SU-DHL-6 (cell line): ENCODE measurements at regions not wholly inside any gene's neighbourhood (a gene's known extent, or its start where the extent isn't known, plus 50 kb on each side); places are given as distances from the start of the nearest gene placed in this dataset.

Experiments
- H2AFZ ChIP-seq: fragments of 200-600 bp; sonication (generic); 2 replicates; pipeline ENCODE4 v1.6.1; 2014; ENCODE audit warnings: low read depth, mild to moderate bottlenecking, moderate library complexity, mixed read lengths, antibody characterized with exemption, low read length; ENCODE audit not compliant: severe bottlenecking
- H3F3A ChIP-seq: fragments of 200-600 bp; shearing (Covaris generic); 2 replicates; pipeline ENCODE4 v1.6.0; 2016; ENCODE audit warnings: antibody characterized with exemption, mild to moderate bottlenecking; ENCODE audit not compliant: insufficient read depth
- H3K27ac ChIP-seq: fragments of 200-600 bp; sonication (generic); 2 replicates; pipeline ENCODE4 v1.5.1; 2016; ENCODE audit warnings: low read depth, mild to moderate bottlenecking, low read length, moderate library complexity, mixed read lengths
- H3K27me3 ChIP-seq: fragments of 200-600 bp; sonication (generic), shearing (Covaris generic); 2 replicates; pipeline ENCODE4 v1.6.0; 2014; ENCODE audit warnings: mild to moderate bottlenecking, low read length
- H3K36me3 ChIP-seq: fragments of 200-600 bp; sonication (generic); 2 replicates; pipeline ENCODE4 v1.6.1; 2014; ENCODE audit warnings: mild to moderate bottlenecking, low read length, mixed read lengths
- H3K4me2 ChIP-seq: fragments of 300-600, 200-600 bp; shearing (Covaris generic), sonication (generic); 2 replicates; pipeline ENCODE4 v1.6.0; 2014; ENCODE audit warnings: low read length, low read depth, mild to moderate bottlenecking; ENCODE audit not compliant: poor library complexity, severe bottlenecking
- H3K4me3 ChIP-seq: fragments of 200-600 bp; sonication (generic); 2 replicates; pipeline ENCODE4 v1.5.1; 2014; ENCODE audit warnings: antibody characterized with exemption, low read length, mild to moderate bottlenecking, mixed read lengths; ENCODE audit not compliant: insufficient read depth, poor library complexity, severe bottlenecking
- H3K79me2 ChIP-seq: fragments of 200-600 bp; sonication (generic); 2 replicates; pipeline ENCODE4 v1.6.1; 2014; ENCODE audit warnings: mild to moderate bottlenecking, low read length, moderate library complexity; ENCODE audit not compliant: insufficient read depth
- H3K9ac ChIP-seq: fragments of 200-600 bp; sonication (generic); 2 replicates; pipeline ENCODE4 v1.7.0; 2014; ENCODE audit warnings: mild to moderate bottlenecking, low read length
- H3K9me2 ChIP-seq: fragments of 200-600 bp; sonication (generic); replicated peaks from 2 replicates; pipeline ENCODE4 v1.6.1; 2014; ENCODE audit warnings: low read length; ENCODE audit not compliant: insufficient read depth
- H3K9me3 ChIP-seq: fragments of 200-600 bp; sonication (generic); 2 replicates; pipeline ENCODE4 v1.6.1; 2014; ENCODE audit warnings: low read length, mixed read lengths; ENCODE audit not compliant: insufficient read depth
- H4K20me1 ChIP-seq: fragments of 200-600 bp; sonication (generic); 2 replicates; pipeline ENCODE4 v1.6.1; 2014; ENCODE audit warnings: low read depth, mild to moderate bottlenecking, antibody characterized with exemption, low read length, moderate library complexity, mixed read lengths
- CTCF ChIP-seq: fragments of 200-600 bp; sonication (generic); IDR thresholded peaks from one replicate; pipeline ENCODE4 v1.5.1; 2017; ENCODE audit warnings: antibody characterized with exemption, mild to moderate bottlenecking, low read length, moderate library complexity; ENCODE audit not compliant: insufficient read depth, poor library complexity, severe bottlenecking
- EZH2phosphoT487 ChIP-seq: fragments of 200-600 bp; sonication (generic), shearing (Covaris generic); conservative IDR thresholded peaks from 2 replicates; pipeline ENCODE4 v1.6.1; 2018; ENCODE audit warnings: mild to moderate bottlenecking, antibody characterized with exemption, low read length, moderate library complexity, mixed read lengths

GRCh38 chr14:98606041-98606640, 665.9 kb downstream of the BCL11B start:
- Histone ChIP-seq H3K27ac (no peak overlapping the region), H3K4me3 (no peak overlapping the region), H3K27me3 (no peaks in the 10 kb centered on the region), H3K79me2 (no peaks in the 10 kb centered on the region), H3K36me3 (no peaks in the 10 kb centered on the region), H4K20me1 (no peaks in the 10 kb centered on the region), H3K9ac (no peak overlapping the region), H3K9me3 (no peaks in the 10 kb centered on the region), H3K9me2 (no peaks in the 10 kb centered on the region), H2AFZ (no peak overlapping the region), H3K4me2 (no peak overlapping the region), H3F3A (no peaks in the 10 kb centered on the region)
- TF ChIP-seq CTCF = no peak
- no peak for TF ChIP-seq EZH2phosphoT487

GRCh38 chr14:98606816-98607215, 665.2 kb downstream of the BCL11B start:
- Histone ChIP-seq H3K9me2 (no peaks in the 10 kb centered on the region), H3K9me3 (no peaks in the 10 kb centered on the region), H2AFZ (no peak overlapping the region), H3K27ac (no peak overlapping the region), H3K79me2 (no peaks in the 10 kb centered on the region), H3K4me3 (no peak overlapping the region), H3K4me2 (no peak overlapping the region), H3F3A (no peaks in the 10 kb centered on the region), H3K27me3 (no peaks in the 10 kb centered on the region), H3K9ac (no peak overlapping the region), H4K20me1 (no peaks in the 10 kb centered on the region), H3K36me3 (no peaks in the 10 kb centered on the region)
- no peak for TF ChIP-seq EZH2phosphoT487
- no peak for TF ChIP-seq CTCF

GRCh38 chr14:98607341-98607910, 664.6 kb downstream of the BCL11B start:
- Histone ChIP-seq H3K4me3 (no peak overlapping the region), H3K36me3 (no peaks in the 10 kb centered on the region), H3K27ac (no peak overlapping the region), H2AFZ (no peak overlapping the region), H3K9me2 (no peaks in the 10 kb centered on the region), H3K9ac (no peak overlapping the region), H3K79me2 (no peaks in the 10 kb centered on the region), H3F3A (no peaks in the 10 kb centered on the region), H3K4me2 (no peak overlapping the region), H3K9me3 (no peaks in the 10 kb centered on the region), H4K20me1 (no peaks in the 10 kb centered on the region), H3K27me3 (no peaks in the 10 kb centered on the region)
- TF ChIP-seq EZH2phosphoT487 = no peak
- TF ChIP-seq CTCF = no peak
